RWPE2 (cell line): ENCODE measurements at regions not wholly inside any gene's neighbourhood (a gene's known extent, or its start where the extent isn't known, plus 50 kb on each side); places are given as distances from the start of the nearest gene placed in this dataset.

ENCODE experiments used
- ATAC-seq: fragments of 200-7000 bp; cut with Tn5 transposase; 3 replicates; pipeline ENCODE4 v1.9.1; 2021; ENCODE audit warnings: low read depth
- DNase-seq: peaks from one replicate; pipeline ENCODE4 v3.0.0-alpha.2; 2020; ENCODE audit warnings: low spot score
- H3K27ac ChIP-seq: fragments of 450-650 bp; 2 replicates; pipeline ENCODE4 v1.5.1; 2017; ENCODE audit warnings: mild to moderate bottlenecking; ENCODE audit not compliant: poor library complexity, severe bottlenecking
- H3K27me3 ChIP-seq: fragments of 250-450 bp; sonication (Bioruptor Pico); 2 replicates; pipeline ENCODE4 v1.5.1; 2021; ENCODE audit warnings: mild to moderate bottlenecking, moderate library complexity; ENCODE audit not compliant: insufficient read depth, poor library complexity, severe bottlenecking
- H3K36me3 ChIP-seq: fragments of 250-450 bp; sonication (Bioruptor Pico); 2 replicates; pipeline ENCODE4 v1.5.1; 2020; ENCODE audit warnings: low read depth, mild to moderate bottlenecking, moderate library complexity
- H3K4me1 ChIP-seq: fragments of 250-450 bp; sonication (Bioruptor Pico); 2 replicates; pipeline ENCODE4 v1.5.1; 2021; ENCODE audit warnings: mild to moderate bottlenecking, moderate library complexity; ENCODE audit not compliant: insufficient read depth, poor library complexity, severe bottlenecking
- H3K4me3 ChIP-seq: fragments of 250-450 bp; sonication (Bioruptor Pico); 2 replicates; pipeline ENCODE4 v1.5.1; 2021; ENCODE audit warnings: mild to moderate bottlenecking, moderate library complexity; ENCODE audit not compliant: severe bottlenecking
- H3K9me3 ChIP-seq: fragments of 250-450 bp; sonication (Bioruptor Pico); 2 replicates; pipeline ENCODE4 v1.5.1; 2021; ENCODE audit warnings: mild to moderate bottlenecking, moderate library complexity; ENCODE audit not compliant: severe bottlenecking
- TF ChIP-seq, protein P1 (sequence below): fragments of 450-650 bp; IDR thresholded peaks from one replicate; pipeline ENCODE4 v1.5.1; 2017; ENCODE audit warnings: mild to moderate bottlenecking, moderate library complexity; ENCODE audit not compliant: poor library complexity, severe bottlenecking

DNA sequence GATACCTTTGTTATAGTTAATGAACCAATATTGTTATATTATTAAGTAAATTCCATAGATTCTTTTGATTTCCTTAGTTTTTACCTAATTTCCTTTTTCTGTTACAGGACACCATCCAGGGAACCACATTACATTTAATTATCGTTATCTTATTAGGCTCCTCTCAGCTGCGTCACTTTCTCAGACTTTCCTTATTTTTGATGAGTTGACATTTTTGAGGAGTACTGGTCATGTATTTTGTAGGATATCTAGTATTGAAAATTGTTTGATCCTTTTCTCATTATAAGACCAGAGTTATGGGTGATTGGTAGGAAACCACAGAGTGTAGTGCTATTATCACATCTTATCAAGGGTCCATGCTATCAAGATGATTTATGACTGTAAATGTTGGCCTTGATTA, 319.7 kb downstream of the NKX6-1 start:
- H3K9me3 ChIP-seq = no peaks in the 10 kb centered on the region
- H3K27me3 ChIP-seq = no peaks in the 10 kb centered on the region
- no peaks in the 10 kb centered on the region for H3K36me3 ChIP-seq
- TF ChIP-seq, protein P1, sequence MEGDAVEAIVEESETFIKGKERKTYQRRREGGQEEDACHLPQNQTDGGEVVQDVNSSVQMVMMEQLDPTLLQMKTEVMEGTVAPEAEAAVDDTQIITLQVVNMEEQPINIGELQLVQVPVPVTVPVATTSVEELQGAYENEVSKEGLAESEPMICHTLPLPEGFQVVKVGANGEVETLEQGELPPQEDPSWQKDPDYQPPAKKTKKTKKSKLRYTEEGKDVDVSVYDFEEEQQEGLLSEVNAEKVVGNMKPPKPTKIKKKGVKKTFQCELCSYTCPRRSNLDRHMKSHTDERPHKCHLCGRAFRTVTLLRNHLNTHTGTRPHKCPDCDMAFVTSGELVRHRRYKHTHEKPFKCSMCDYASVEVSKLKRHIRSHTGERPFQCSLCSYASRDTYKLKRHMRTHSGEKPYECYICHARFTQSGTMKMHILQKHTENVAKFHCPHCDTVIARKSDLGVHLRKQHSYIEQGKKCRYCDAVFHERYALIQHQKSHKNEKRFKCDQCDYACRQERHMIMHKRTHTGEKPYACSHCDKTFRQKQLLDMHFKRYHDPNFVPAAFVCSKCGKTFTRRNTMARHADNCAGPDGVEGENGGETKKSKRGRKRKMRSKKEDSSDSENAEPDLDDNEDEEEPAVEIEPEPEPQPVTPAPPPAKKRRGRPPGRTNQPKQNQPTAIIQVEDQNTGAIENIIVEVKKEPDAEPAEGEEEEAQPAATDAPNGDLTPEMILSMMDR = no peak
- no peak for ATAC-seq
- DNase-seq = no peak
- no peaks in the 10 kb centered on the region for H3K4me1 ChIP-seq
- no peak overlapping the region for H3K4me3 ChIP-seq
- no peak overlapping the region for H3K27ac ChIP-seq

GRCh38 chr4:84177831-84178542, 321.1 kb downstream of the NKX6-1 start:
- no peaks in the 10 kb centered on the region for H3K36me3 ChIP-seq
- TF ChIP-seq, protein P1 = no peak
- H3K27me3 ChIP-seq = no peaks in the 10 kb centered on the region
- no peak overlapping the region for H3K4me3 ChIP-seq
- DNase-seq (no peak), ATAC-seq (peak; percentile 41; the same call in 1 of the 3 replicates)
- no peaks in the 10 kb centered on the region for H3K4me1 ChIP-seq
- no peaks in the 10 kb centered on the region for H3K9me3 ChIP-seq
- no peak overlapping the region for H3K27ac ChIP-seq

DNA sequence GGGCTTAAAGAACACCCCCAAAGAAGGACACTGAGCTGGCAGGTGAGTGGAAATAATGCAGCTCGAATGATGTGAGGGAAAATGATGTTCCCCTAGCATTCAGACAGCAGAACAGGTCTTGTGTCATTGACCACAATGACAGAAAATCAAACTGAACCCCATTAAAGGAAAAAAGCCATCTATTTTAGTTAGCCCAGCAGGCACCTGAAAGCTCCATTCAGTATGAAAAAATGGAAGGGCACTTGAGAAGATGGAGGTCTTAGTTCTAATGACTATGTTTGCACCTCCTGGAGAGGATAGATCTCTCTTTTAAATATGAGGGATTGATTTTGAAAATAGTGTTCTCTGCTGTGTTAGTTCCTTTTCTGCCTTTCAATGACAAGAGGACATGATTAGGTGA, 323.1 kb downstream of the NKX6-1 start:
- no peak for DNase-seq
- TF ChIP-seq, protein P1 = no peak
- Histone ChIP-seq H3K4me1 (no peaks in the 10 kb centered on the region), H3K36me3 (no peaks in the 10 kb centered on the region), H3K9me3 (no peaks in the 10 kb centered on the region), H3K27me3 (no peaks in the 10 kb centered on the region), H3K4me3 (no peak overlapping the region), H3K27ac (no peak overlapping the region)
- ATAC-seq = no peak

GRCh38 chr4:84171871-84172270, 327.2 kb downstream of the NKX6-1 start:
- TF ChIP-seq, protein P1 = no peak
- Histone ChIP-seq H3K27ac (no peak overlapping the region), H3K4me1 (no peaks in the 10 kb centered on the region), H3K27me3 (no peaks in the 10 kb centered on the region), H3K36me3 (no peaks in the 10 kb centered on the region), H3K4me3 (no peak overlapping the region), H3K9me3 (no peaks in the 10 kb centered on the region)
- ATAC-seq (no peak), DNase-seq (no peak)

GRCh38 chr4:84167564-84167963, 331.5 kb downstream of the NKX6-1 start:
- TF ChIP-seq, protein P1 = peak; percentile 9

More at GRCh38 chr4:84167564-84167963, 331.5 kb downstream of the NKX6-1 start:
- DNase-seq = no peak
- H3K9me3 ChIP-seq = no peaks in the 10 kb centered on the region
- H3K27ac ChIP-seq = no peak overlapping the region
- no peaks in the 10 kb centered on the region for H3K36me3 ChIP-seq
- no peaks in the 10 kb centered on the region for H3K4me1 ChIP-seq
- no peak overlapping the region for H3K4me3 ChIP-seq
- ATAC-seq = peak; percentile 51; the same call in 2 of the 3 replicates
- H3K27me3 ChIP-seq = peaks cover 11% of the 10 kb centered on the region
